M059J (cell line): ENCODE measurements at regions not wholly inside any gene's neighbourhood (a gene's known extent, or its start where the extent isn't known, plus 50 kb on each side); places are given as distances from the start of the nearest gene placed in this dataset.

ENCODE experiments used
- DNase-seq: peaks from one replicate; pipeline ENCODE4 v3.0.0-alpha.2; 2012; ENCODE audit warnings: low read depth

DNA sequence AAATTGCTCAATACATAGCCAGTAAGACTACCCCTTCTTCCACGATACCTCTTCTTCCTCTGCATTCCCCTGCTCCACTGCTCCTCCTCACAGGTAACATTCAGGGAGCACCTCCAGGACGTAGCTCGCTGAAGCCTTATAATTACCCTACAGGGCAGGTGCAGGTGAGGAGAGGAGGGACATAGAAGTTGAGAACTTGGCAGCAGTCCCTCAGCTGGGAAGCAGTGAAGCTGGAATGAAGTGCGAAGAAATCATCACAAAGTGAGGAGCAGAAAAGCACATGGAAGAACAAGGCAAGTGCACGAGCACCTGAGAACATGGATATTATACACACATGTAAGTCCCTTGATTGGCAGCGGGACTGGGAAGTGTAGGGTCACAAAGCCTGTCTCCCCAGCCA is 118.2 kb downstream of the HSD17B3 start:
- DNase-seq = no peak

DNA sequence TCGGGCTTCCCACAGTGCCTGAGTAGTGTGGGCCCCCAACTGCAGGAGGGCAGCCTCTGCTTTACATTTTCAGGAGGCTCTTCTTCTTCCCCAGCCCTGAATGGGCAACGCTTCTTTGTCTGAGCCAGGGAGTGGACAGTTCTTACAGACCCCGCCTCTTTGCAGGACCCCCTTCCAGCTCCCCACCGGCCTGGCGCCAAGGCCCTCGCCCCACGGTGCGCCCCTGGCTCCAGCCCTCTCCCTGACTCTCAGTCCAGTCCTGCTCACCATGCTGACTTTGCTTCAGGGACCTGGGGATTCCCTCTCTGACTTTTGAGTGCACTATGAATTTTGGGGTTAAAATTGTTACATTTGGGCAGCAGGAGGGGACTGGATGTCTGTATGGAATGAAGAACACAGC is 123.8 kb downstream of the HSD17B3 start:
- DNase-seq = no peak

DNA sequence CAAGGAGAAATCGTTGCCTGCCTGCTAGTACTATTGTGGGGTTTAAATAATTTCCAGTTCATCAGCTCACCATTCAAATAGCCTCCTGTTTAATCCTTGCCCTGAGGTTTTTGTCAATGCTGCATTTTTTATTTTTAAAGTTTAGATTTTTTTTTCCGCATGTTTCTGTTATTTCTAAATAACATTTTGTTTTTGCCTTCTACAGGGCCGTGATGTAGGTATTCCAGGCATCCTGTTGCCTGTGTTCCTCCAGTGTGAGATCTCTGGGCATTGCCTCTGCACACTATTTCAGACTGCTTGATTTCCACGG is 124.3 kb downstream of the HSD17B3 start:
- no peak for DNase-seq

DNA sequence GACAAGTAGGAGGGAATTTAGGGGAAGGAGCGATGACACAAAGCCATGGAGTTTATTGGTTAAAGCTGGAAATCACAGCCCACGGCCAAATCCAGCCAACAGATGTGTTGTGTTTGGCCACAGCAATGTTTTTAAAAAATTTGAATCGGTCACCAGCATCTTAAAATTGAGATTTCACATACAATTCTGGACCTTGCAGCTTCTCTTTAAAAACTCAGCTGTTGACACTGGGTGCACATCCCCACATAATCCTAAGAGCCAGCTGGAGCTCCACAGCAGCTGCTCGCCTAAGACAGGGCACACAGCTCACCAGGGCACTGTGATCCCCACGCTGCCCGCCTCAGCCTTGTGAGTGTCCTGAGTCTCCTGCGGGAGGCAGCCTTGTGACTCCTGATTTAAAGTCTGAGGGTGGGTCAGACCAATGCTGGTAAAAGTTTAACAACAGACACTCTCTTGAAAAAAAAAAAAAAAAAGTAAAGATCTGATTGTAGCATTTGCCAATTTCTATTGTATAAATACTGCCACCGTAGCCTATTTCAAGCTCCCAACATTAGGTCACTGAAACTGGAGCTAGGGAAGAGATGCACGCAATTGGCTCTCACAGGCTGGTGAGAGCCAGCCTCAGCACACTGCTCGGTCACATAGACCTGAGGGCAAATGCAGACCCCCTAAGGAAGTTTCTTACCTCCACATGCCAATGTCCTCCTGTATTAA is 124.8 kb downstream of the HSD17B3 start:
- no peak for DNase-seq

DNA sequence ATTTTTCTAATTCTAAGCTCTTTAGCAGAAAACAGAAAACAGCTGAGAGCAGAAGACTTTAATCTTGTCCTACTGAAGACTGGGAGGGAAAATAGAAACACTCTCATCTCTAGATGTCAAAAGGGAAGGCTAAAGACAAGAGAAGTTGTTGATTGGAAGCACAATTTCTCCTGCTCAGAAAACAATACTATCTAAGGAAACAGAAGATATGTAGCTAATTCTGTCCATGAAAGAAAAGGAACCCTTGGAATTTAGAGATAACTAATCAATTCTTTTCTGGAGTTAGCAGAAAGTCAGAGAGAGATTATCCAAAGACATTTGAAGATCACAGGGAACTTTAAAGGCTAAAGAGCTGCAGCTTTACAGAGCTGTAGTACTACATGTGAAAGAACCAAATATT is 126.2 kb downstream of the HSD17B3 start:
- DNase-seq = no peak

DNA sequence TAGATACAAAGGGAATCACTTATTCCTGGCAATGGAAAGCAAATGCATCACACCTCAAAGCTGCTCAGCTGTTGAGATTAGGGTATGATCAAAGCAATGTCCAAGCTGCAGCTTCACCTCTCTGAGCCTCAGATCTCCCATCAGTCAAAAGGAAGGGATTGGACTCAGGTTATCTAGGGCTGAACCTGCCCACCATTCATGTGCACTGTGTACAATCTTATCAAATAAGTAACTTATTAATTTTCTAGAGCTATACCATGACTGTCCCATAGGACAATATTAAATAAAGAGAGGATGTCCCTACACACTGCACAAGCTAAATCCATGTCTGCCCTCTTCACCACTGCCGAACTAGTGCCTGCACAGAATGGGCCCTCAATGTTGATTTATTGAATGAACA is 127.0 kb downstream of the HSD17B3 start:
- no peak for DNase-seq

DNA sequence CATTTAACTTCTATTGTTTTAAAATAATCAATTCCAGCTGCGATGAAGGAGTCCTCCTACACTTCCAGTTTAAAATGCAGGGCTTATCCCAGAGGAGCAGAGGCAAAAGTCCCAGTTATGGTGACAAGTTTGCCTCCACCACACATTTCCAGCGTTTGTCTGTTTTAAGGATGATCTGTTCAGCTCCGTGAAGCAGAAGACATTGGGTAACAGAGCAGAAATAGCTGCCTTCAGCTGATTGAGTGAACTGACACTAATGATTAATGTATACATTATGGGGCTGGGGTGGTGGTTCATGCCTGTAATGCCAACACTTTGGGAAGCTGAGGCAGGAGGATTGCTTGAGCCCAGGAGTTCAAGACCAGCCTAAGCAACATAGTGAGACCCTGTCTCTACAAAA is 127.6 kb downstream of the HSD17B3 start:
- no peak for DNase-seq

DNA sequence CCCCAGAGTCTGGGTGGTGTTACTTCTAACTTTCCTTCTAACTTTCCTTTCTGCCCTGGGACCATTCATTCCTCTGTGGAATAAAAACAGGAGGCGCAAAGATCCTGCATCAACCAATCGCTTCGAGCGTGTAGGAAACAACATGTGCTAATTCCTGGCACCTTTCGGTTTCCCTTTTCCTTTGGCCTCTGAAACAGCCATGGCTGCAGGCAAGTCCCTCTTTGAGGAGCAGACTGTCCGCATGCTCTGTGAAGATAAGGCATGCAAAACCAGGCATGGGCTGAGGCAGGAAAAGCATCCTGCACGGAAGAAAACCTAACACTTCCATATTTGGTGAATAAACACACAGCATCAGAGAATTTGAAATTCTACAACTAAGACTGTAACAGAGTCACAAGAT is 128.3 kb downstream of the HSD17B3 start:
- peak; percentile 7 for DNase-seq

DNA sequence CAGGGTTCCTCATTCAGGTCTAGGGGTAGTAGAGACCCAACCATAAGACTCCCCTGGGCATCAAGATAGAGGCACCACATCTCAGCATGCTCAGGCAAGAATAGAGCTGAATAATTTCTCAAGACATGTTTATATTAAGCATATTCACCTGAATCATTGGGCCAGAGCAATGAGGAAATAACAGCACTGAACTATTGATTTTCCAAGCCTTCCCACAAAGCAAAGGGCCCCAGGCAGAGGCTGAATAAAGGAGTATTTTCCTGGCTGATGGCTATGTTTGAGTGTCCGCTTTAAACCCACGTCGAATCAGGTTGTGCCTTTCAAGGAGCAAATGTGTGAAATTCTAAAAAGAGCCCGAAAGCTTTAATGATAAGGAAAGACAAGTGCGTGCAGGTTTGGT is 129.2 kb downstream of the HSD17B3 start:
- no peak for DNase-seq

DNA sequence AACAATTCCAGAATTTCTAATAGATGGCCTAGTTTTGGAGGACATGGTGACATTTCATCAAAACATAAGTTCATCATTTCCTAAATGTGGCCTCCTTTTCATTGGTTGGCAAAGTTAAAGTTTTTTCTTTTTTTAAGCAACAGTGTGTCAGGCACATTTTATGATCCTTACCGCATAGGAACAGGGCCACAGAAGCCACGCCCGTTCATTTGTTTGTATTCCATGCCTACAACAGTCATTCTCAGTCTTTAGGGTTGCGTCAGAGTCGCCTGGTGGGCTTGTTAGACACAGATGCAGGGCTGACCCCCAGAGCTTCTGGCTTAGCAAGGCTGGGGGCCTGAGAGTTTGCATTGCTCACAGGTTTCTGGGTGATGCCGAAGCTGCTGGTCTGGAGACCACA is 130.2 kb downstream of the HSD17B3 start:
- DNase-seq = no peak

DNA sequence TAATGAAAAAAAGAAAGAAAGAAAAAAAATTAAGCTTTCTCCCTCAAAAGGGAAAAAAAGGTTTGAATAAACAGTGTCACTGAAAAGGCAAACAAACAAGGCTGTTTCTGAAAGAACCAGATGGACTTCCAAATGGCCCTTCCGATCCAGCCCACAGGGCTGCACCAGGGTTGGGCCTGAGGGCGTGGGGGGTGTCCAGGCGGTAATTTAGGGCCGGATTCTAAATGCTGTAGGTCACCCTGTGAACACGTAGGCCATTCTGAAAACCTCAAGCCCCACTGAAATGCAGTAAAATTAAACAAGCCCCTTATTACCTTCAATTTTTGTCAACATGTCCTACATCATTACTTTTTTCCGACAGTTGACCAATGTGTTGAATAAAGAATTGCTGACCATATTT is 132.1 kb downstream of the HSD17B3 start:
- DNase-seq = no peak

DNA sequence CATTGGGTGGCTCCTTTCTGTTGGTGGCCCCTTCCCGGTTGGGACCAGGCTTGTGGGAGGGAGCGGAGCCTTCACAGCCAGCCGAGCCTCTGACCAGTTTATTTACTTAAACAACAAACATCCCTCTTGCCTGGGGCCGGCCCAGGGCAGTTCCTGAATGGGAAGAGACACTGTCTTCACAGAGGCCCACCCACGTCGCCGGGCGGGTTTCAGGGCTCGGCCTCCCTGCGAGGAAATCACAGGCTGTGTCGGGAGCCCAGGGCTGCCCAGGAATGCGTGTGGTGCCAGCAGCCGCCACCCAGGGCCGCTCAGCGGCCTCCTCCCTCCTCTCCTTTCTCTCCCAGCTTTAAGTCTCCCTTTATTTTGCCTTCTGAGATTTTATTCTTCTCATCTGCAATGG is 132.5 kb downstream of the HSD17B3 start:
- peak; percentile 73 for DNase-seq

DNA sequence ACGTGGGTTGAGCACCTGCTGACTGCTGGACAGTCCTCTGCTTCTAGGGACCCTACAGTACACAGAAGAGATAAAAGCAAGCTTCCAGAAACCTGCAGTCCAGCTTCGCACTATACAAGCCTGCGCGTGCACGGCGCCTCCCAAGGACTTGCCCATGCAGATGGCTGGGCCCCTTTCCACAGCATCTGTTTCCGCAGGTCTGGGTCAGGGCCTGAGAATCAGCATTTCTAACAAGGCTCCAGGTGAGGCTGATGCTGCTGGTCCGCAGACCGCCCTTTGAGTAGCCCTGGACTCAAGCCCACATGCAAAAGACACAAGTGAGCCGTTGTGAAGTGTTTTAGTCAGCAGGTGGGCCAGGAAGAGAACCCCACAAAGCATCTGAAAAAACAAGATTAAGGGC is 133.1 kb downstream of the HSD17B3 start:
- DNase-seq = no peak

DNA sequence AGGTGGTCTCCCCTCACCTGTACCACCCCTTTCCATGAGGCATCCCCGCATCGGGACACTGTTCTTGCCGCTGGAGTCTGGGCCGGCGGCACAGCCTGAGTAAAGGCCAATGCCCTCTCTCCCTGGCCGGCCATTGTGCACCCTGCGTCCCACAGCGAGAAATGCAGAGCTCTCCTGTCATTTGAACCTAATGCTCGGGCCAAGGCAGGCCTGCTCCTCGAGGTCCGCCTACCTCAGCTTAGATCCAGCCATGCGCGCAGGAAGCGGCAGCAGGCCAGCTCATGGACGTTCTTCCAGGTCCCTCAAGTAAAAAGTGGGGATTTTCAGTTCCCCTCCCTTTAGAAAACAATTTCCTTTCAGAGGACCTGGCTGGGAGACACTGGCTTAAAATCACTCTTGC is 135.0 kb downstream of the HSD17B3 start:
- no peak for DNase-seq

DNA sequence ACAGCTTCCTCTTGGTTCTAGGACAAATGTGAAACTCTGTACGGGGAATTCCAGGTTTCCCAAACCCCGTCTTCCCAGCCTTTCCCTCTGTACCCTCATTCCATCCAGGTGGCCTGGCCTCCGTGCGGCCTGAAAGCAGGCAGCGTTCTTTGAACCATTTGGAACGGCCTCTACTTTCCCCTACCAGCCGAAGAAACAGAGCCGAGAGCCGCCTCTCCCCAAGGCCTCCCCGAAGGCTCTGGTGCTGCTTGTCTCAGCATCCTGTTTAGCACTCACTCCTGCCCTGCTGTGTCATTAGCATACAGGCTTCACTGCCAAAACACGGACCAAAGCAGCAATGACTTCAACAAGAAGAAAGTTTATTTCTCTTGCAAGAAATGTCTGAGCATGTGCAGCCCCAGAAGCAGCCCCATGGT is 137.7 kb downstream of the HSD17B3 start:
- no peak for DNase-seq

DNA sequence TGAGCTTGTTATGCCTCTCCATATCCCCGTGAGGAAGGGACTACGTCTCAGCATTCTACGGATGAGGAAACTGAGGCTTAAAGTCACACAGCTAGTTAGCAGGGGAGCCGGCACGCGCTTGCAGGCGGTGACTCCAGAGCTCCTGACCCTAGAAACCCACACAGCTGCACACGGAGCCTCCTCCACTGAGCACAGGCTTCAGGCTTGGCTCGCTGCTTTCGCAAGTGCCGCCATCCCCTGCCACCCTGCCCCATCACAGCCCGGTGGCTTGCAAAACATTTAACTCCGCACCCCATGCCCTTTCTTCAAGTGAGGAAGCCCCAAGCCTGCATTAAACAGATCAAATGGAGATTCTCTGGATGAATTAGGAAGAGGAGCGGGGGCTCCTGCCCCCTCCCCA is 138.3 kb downstream of the HSD17B3 start:
- no peak for DNase-seq

DNA sequence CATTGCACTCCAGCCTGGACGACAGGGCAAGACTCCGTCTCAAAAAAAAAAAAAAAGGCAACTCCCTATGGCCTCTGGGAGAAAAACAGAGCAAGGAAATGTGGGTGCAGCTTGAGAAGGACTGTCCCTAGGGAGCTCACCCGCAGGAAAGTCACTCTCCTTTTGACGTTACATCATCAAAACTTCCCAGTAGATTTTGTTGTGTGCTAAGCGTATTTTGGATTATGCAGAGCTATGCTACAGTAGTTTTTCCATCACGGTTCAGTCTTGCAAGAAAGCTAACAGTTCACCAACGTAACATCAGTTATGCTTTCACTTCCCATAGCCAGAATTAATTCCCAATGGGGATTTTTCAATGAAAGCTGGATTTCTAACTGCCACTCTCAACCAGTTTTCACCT is 138.8 kb downstream of the HSD17B3 start:
- no peak for DNase-seq

DNA sequence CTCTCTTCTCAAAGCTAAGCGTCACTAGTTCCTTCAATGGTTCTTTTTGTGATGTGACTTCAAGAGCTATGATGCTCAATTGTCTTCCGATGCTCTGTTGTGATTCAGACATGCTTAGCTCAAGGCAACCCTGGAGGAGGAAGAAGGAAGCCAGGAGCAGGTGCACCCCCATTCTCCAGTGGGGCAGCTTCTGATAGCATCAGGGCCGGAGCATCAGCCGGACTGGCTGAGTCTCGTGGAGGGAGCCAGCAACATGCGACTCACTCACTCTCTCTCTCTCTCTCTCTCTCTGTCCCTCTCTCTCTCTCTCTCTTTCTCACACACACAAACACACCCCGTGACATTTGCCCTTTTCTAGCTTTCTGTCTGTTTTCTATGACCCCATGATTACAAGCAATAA is 140.2 kb downstream of the HSD17B3 start:
- no peak for DNase-seq

DNA sequence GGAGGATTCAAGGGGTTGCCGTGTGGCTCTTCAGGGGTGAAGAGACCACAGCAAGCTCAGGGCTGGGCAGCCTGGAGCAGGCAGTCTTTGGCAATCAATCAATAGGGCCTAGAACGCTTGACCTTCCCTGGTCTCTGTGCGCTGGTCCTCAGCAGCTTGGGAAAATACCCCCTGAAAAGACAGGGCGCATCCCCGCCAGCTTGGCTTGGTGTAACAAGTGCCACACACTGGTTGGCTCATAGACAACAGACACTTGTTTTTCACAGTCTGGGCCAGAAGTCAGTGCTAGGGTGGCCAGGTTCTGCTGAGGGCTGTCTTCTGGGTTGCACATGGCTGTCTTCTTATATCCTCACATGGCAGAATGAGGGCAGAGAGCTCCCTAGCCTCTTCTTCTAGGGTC is 141.1 kb downstream of the HSD17B3 start:
- no peak for DNase-seq

DNA sequence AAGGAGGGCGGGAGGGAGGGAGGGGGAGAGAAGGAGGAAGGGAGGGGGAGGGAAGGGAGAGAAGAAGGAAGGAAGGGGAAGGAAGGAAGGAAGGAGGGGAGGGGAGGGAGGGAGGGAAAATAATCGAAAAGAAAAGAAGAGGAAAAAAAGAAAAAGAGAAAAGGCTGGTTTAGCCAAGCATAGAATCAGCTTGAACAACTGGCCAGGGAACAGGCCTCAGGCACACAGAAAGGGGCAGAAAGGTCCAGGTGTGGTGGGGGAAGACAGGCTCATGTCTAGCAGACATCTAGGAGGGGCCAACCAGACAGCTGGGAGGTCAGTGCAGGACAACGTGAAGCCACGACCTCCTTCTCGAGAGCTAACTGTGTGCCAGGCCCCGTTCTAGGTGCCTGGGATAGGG is 141.8 kb downstream of the HSD17B3 start:
- DNase-seq = no peak

DNA sequence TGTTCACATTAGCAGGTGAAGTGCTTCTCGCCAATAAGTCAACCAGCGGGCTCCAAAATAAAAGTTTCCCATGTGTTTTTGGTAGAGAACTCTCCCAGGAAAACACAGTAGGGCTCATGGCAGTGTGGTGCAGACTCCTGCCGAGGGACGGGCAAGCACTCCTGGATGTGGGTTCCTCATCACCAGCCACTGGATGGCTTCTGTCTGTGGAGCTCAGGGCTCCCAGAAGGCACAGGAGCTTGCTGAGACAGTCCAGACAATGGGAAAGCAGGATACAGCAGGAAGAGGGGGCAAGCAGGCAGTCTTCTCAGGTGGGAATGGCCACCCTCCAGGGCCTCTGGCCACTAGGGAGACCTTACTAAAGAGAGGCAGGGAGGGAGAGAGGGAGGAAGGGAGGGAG is 142.4 kb downstream of the HSD17B3 start:
- DNase-seq = no peak

DNA sequence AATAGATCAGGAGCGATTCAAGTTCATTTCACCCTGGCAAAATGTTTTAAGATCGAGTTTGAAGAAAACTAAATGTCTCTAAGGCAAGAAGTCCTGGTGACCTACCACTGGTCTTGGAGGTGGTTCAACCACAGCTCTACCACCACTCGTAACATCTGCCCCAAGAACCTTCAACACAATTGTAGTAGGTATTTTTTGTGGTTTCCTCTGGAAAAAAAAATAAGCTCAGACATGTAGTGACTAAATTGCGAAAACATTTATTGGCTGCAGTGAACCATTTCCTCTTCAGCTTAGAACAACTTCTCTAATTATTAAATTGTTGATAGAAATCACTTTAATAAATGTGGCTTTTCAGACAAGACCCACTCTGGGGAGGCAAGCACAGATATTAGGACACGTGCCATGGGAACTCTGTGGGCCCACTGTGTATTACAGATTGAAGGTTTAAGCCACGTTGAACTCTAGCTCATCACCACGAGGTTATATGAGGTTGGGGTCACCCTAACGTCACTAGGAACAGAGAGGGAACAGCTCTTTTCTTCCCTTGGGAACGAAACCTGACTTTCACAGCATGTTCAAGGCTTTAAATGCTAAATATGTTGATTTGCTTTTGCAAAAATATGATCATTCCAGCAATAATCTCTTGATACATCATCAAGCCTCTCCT is 142.9 kb downstream of the HSD17B3 start:
- peak; percentile 78 for DNase-seq

DNA sequence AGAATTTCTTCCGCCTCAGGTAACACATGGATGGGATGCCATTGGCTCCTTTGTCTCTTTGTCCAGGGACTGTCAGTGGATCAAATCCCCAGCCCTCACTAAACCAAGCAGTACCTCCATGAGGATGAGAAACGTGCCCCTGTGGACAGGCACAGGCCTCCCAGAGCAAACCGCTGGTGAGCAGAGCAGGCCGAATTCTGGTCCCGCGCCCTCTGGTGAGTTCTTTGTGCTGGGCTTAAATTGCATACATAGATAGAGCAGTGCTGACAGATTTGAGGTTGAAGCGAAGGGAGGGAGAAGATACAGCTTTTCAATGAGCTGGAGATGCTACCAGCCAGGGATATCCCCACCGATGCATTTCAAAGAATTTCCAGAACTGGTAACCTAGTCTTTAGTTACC is 143.8 kb downstream of the HSD17B3 start:
- DNase-seq = no peak

DNA sequence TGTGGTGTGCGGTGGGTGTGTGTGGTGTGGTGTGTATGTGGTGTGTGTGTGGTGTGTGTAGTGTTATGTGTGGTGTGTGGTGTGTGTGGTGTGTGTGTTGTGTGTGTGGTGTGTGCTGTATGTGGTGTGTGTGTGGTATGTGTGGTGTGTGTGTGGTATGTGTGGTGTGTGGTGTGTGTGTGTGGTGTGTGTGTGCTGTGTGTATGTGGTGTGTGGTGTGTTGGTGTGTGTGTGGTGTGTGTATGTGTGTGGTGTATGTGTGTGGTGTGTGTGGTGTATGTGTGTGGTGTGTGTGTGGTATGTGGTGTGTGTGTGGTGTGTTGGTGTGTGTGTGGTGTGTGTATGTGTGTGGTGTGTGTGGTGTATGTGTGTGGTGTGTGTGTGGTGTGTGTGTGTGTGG is 144.3 kb downstream of the HSD17B3 start:
- DNase-seq = no peak
